Ascending aorta (tissue), 2 donors: ENCODE measurements at regions not wholly inside any gene's neighbourhood (a gene's known extent, or its start where the extent isn't known, plus 50 kb on each side); places are given as distances from the start of the nearest gene placed in this dataset.

Experiments
- DNase-seq, 2 donors: peaks; one replicate each; pipeline ENCODE4 v3.0.0-alpha.2; 2019; ENCODE audit warnings: low spot score in 2 of 2
- H3K27ac ChIP-seq, 2 donors: fragments of 200-600 bp; sonication (generic); one replicate each; pipeline ENCODE4 v1.5.1; 2016 to 2017; ENCODE audit warnings: mild to moderate bottlenecking in 1 of 2
- H3K27me3 ChIP-seq: fragments of 200-600 bp; sonication (generic); one replicate; pipeline ENCODE4 v1.5.1; 2017
- H3K36me3 ChIP-seq, 2 donors: fragments of 200-600 bp; sonication (generic); one replicate each; pipeline ENCODE4 v1.5.1; 2016
- H3K4me1 ChIP-seq, 2 donors: fragments of 200-600 bp; sonication (generic); one replicate each; pipeline ENCODE4 v1.5.1; 2016 to 2017; ENCODE audit warnings: mild to moderate bottlenecking in 1 of 2
- H3K4me3 ChIP-seq, 2 donors: fragments of 200-600 bp; sonication (generic); one replicate each; pipeline ENCODE4 v1.5.1; 2016 to 2017; ENCODE audit warnings: mild to moderate bottlenecking in 1 of 2
- H3K9me3 ChIP-seq, 2 donors: fragments of 200-600 bp; sonication (generic); one replicate each; pipeline ENCODE4 v1.5.1; 2016
- CTCF ChIP-seq, 3 experiments: fragments of 200-600 bp in 2 of 3; fragments of 450-650 bp in 1 of 3; sonication (generic) in 2 of 3; IDR thresholded peaks; one replicate each; pipeline ENCODE4 v1.5.1; 2016 to 2019; ENCODE audit warnings: antibody characterized with exemption in 3 of 3, mild to moderate bottlenecking in 1 of 3, moderate library complexity in 1 of 3
- intact Hi-C: fragments of 100-400 bp; cut with DNase I; formaldehyde crosslinking; loops from one replicate; pipeline ENCODE4 v1.15.1; 2023

DNA sequence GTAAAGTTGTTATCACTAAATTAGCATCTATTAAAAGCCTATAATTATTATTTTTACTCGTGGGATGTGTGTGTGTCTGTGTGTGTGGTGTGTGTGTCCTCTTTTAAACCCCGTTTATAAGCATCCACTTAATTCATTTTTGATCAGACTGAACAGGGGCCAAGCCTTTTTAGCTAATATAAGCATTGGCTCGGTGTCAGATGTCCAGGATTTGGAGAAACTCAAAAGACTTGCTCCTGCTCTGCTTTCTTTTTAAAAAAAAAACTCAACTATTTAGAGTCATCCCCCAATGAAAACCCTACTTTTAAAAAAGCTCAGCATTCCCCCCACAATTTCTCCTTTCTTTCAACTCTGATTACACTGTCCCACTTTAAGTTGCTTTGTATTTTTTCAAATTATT lies 459.3 kb upstream of the MAF start:
- intact Hi-C loops: no loop called here
- no peaks in the 10 kb centered on the region for H3K27me3 ChIP-seq
- no peaks in the 10 kb centered on the region for H3K9me3 ChIP-seq
- no peak for DNase-seq
- H3K4me3 ChIP-seq: no peak overlapping the region
- H3K4me1 ChIP-seq: peaks cover 0 to 12% of the 10 kb centered on the region in 2 donors
- H3K36me3 ChIP-seq: no peaks in the 10 kb centered on the region
- no peak overlapping the region for H3K27ac ChIP-seq
- no peak for TF ChIP-seq CTCF (IDR thresholded peaks at IDR 0.05)

DNA sequence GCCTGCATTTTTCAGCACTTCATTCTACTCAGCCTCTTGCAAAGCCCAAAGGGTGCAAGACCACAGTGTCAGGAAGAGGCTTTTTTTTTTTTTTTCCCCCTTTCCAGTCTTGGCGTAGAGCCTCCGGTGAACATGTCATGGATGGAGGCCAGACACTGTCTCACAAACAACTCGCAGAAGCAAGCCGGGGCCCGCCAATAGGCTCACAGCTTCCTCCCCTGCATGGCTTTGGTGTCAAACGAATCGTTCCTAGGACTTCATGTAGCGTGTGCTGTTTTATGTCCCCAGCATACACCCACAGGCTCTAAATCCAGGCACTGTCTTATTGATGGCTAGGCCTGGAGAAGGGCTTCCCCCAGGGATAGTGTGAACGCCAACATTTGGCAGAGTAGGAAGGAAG lies 457.7 kb upstream of the MAF start:
- H3K27me3 ChIP-seq: no peaks in the 10 kb centered on the region
- peaks cover 0 to 7% of the 10 kb centered on the region in 2 donors for H3K4me1 ChIP-seq
- no peak for TF ChIP-seq CTCF (IDR thresholded peaks at IDR 0.05)
- H3K4me3 ChIP-seq: no peak overlapping the region
- intact Hi-C loops: no loop called here
- no peaks in the 10 kb centered on the region for H3K36me3 ChIP-seq
- no peaks in the 10 kb centered on the region for H3K9me3 ChIP-seq
- H3K27ac ChIP-seq: no peak overlapping the region
- DNase-seq: peak in 1 of 2 donors; percentile 62

- H3K27me3 ChIP-seq: no peaks in the 10 kb centered on the region
- intact Hi-C loops: no loop called here
- H3K4me1 ChIP-seq: peaks cover 0 to 5% of the 10 kb centered on the region in 2 donors
- no peaks in the 10 kb centered on the region for H3K9me3 ChIP-seq
- TF ChIP-seq CTCF (IDR thresholded peaks at IDR 0.05): no peak
- no peak overlapping the region for H3K27ac ChIP-seq
- no peak overlapping the region for H3K4me3 ChIP-seq
- H3K36me3 ChIP-seq: no peaks in the 10 kb centered on the region
- DNase-seq: peak in 1 of 2 donors; percentile 62
Observed at GRCh38 chr16:80056324-80056723, 455.8 kb upstream of the MAF start.

DNA sequence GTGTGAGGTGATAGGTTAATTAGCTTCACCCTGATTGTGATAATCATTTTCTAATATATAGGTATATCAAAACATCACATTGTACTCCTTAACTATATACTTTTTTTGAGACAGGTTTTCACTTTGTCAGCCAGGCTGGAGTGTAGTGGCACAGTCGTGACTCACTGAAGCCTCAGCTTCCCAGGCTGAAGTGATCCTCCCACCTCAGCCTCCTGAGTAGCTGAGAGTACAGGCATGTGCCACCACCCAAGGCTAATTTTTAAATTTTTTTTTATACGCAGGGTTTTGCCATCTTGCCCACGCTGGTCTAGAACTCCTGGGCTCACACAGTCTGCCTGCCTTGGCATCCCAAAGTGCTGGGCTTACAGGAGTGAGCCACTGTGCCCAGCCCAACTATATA lies 455.3 kb upstream of the MAF start:
- no peak overlapping the region for H3K27ac ChIP-seq
- intact Hi-C loops: no loop called here
- no peak for TF ChIP-seq CTCF (IDR thresholded peaks at IDR 0.05)
- no peaks in the 10 kb centered on the region for H3K27me3 ChIP-seq
- H3K9me3 ChIP-seq: no peaks in the 10 kb centered on the region
- H3K36me3 ChIP-seq: no peaks in the 10 kb centered on the region
- no peak overlapping the region for H3K4me3 ChIP-seq
- peaks cover 0 to 5% of the 10 kb centered on the region in 2 donors for H3K4me1 ChIP-seq
- no peak for DNase-seq

DNA sequence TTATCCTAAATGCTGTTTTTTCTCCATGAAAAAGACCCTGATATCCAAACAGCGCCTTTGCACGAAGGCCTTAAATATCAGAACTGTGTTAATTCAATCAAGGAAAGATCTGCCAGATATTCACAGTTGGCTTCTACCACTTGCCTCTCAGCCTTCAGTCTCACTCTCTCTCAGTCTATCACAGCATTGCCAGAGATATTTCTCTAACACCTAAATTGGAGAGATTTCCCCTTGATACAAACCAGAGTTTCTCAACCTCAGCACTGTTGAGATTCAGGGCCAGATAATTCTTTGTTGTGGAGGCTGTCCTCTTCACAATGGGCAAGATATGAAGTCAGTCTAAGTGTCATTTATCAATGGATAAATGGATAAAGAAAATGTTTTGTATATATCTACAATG lies 454.1 kb upstream of the MAF start:
- no peak for TF ChIP-seq CTCF (IDR thresholded peaks at IDR 0.05)
- Histone ChIP-seq H3K4me3 (no peak overlapping the region), H3K27ac (no peak overlapping the region), H3K36me3 (no peaks in the 10 kb centered on the region), H3K4me1 (peaks cover 0 to 5% of the 10 kb centered on the region in 2 donors), H3K27me3 (no peaks in the 10 kb centered on the region), H3K9me3 (no peaks in the 10 kb centered on the region)
- intact Hi-C loops: no loop called here
- DNase-seq: no peak

GRCh38 chr16:80051040-80051439 lies 450.5 kb upstream of the MAF start:
- no peak for DNase-seq
- intact Hi-C loops: no loop called here
- no peak overlapping the region for H3K4me3 ChIP-seq
- no peak overlapping the region for H3K27ac ChIP-seq
- H3K9me3 ChIP-seq: no peaks in the 10 kb centered on the region
- no peaks in the 10 kb centered on the region for H3K27me3 ChIP-seq
- TF ChIP-seq CTCF (IDR thresholded peaks at IDR 0.05): no peak
- H3K4me1 ChIP-seq: peaks cover 0 to 2% of the 10 kb centered on the region in 2 donors
- no peaks in the 10 kb centered on the region for H3K36me3 ChIP-seq
